K562 (cell line): ENCODE measurements at regions not wholly inside any gene's neighbourhood (a gene's known extent, or its start where the extent isn't known, plus 50 kb on each side); places are given as distances from the start of the nearest gene placed in this dataset.

Experiments
- CTCF ChIP-seq, 3 experiments: IDR thresholded peaks in 2 of 3; conservative IDR thresholded peaks in 1 of 3; 2 replicates each; pipeline ENCODE4 v1.5.1; 2011 to 2012; ENCODE audit warnings: low read length in 3 of 3, mild to moderate bottlenecking in 3 of 3, control low read depth in 2 of 3, improper control_type of control experiment in 1 of 3, inconsistent platforms in 1 of 3, low read depth in 1 of 3, mixed read lengths in 1 of 3, moderate library complexity in 1 of 3; ENCODE audit not compliant: insufficient read depth in 2 of 3
- E2F8 ChIP-seq: fragments of 450-650 bp; IDR thresholded peaks from 2 replicates; pipeline ENCODE4 v1.7.1; 2018; ENCODE audit warnings: mild to moderate bottlenecking, low read depth; ENCODE audit not compliant: partially characterized antibody
- EWSR1 ChIP-seq: fragments of 450-650 bp; IDR thresholded peaks from 2 replicates; pipeline ENCODE4 v1.6.1; 2018; ENCODE audit warnings: borderline replicate concordance, mild to moderate bottlenecking, low read depth, moderate library complexity; ENCODE audit not compliant: partially characterized antibody
- FOXM1 ChIP-seq, 2 experiments: fragments of 450-650 bp in 1 of 2; sonication (generic) in 1 of 2; formaldehyde crosslinking in 1 of 2; IDR thresholded peaks; 2 replicates each; pipeline versions ENCODE4 v1.6.1 to v1.9.0; 2017 to 2022; ENCODE audit warnings: low read depth in 2 of 2, mild to moderate bottlenecking in 2 of 2, missing genetic modification reagents in 1 of 2, moderate library complexity in 1 of 2
- FOXP1 ChIP-seq: sonication (generic); formaldehyde crosslinking; IDR thresholded peaks from 2 replicates; pipeline ENCODE4 v1.8.0; 2022; ENCODE audit warnings: mild to moderate bottlenecking, missing genetic modification reagents
- MYNN ChIP-seq, 2 experiments: sonication (generic); formaldehyde crosslinking in 1 of 2; IDR thresholded peaks; 2 replicates each; pipeline versions ENCODE4 v1.5.0 to v1.6.1; 2016 to 2020; ENCODE audit warnings: antibody characterized with exemption in 1 of 2, missing genetic modification reagents in 1 of 2
- POLR2AphosphoS5 ChIP-seq: IDR thresholded peaks from 2 replicates; pipeline ENCODE4 v1.6.1; 2011; ENCODE audit warnings: mild to moderate bottlenecking, low read depth, low read length, moderate library complexity; ENCODE audit not compliant: control insufficient read depth, insufficient read depth
- SMARCC2 ChIP-seq: fragments of 450-650 bp; IDR thresholded peaks from 2 replicates; pipeline ENCODE4 v1.6.1; 2017; ENCODE audit warnings: antibody characterized with exemption, moderate library complexity, mild to moderate bottlenecking, low read depth
- SMC3 ChIP-seq: conservative IDR thresholded peaks from 2 replicates; pipeline ENCODE4 v1.6.1; 2011; ENCODE audit warnings: low read depth, low read length, improper control_type of control experiment; ENCODE audit not compliant: insufficient read depth
- ZFP91 ChIP-seq: sonication (generic); formaldehyde crosslinking; IDR thresholded peaks from 2 replicates; pipeline ENCODE4 v1.8.0; 2022; ENCODE audit warnings: mild to moderate bottlenecking, missing genetic modification reagents
- ZNF41 ChIP-seq: fragments of 250-450 bp; sonication (Bioruptor Pico); conservative IDR thresholded peaks from 2 replicates; pipeline ENCODE4 v1.4.0; 2020; ENCODE audit warnings: mild to moderate bottlenecking
- ZNF644 ChIP-seq: fragments of 200-800 bp; sonication (Bioruptor generic); IDR thresholded peaks from 2 replicates; pipeline ENCODE4 v1.6.1; 2016; ENCODE audit warnings: low read depth, missing genetic modification characterization, missing compliant biosample characterization
- ZNF668 ChIP-seq: fragments of 250-450 bp; sonication (Bioruptor Pico); IDR thresholded peaks from 2 replicates; pipeline ENCODE4 v1.8.0; 2022; ENCODE audit warnings: mild to moderate bottlenecking, inconsistent platforms

- no peak for TF ChIP-seq SMC3
- no peak for TF ChIP-seq FOXM1 (IDR thresholded peaks at IDR 0.05; ENCODE audit: low read depth)
- TF ChIP-seq FOXM1 (CRISPR knock-in tag; IDR thresholded peaks at IDR 0.05; ENCODE audit: low read depth), result no peak
- TF ChIP-seq EWSR1, result no peak
- no peak for TF ChIP-seq ZNF668
- TF ChIP-seq ZNF644 (tag), result no peak
- no peak for TF ChIP-seq CTCF (IDR thresholded peaks at IDR 0.05 in 2 of 3, conservative IDR thresholded peaks at IDR 0.05 in 1 of 3; ENCODE audit: insufficient read depth in 2 of 3, low read depth in 1 of 3, low read length in 3 of 3)
- TF ChIP-seq ZNF41 (CRISPR knock-in tag), result no peak
- no peak for TF ChIP-seq E2F8
- TF ChIP-seq FOXP1 (CRISPR knock-in tag), result no peak
- TF ChIP-seq ZFP91 (CRISPR knock-in tag), result no peak
- no peak for TF ChIP-seq POLR2AphosphoS5
- no peak for TF ChIP-seq SMARCC2
- no peak for TF ChIP-seq MYNN (IDR thresholded peaks at IDR 0.05)
- TF ChIP-seq MYNN (CRISPR knock-in tag; IDR thresholded peaks at IDR 0.05), result no peak
Observed at GRCh38 chr2:21972586-21972985, 848.8 kb downstream of the TDRD15 start.
